GM12878 (cell line): ENCODE measurements at regions not wholly inside any gene's neighbourhood (a gene's known extent, or its start where the extent isn't known, plus 50 kb on each side); places are given as distances from the start of the nearest gene placed in this dataset.

Experiments
- ATAC-seq: fragments of 200-7000 bp; cut with Tn5 transposase; 3 replicates; pipeline ENCODE4 v1.9.1; 2020; ENCODE audit warnings: mild to moderate bottlenecking, moderate library complexity
- BruUV-seq: library from RNA; stranded (reverse); fragments of 400-500 nt; replicated peaks from 2 replicates; lab custom pipeline; 2021; lab: Mats Ljungman, UMichigan
- CTCF ChIA-PET: fragments of 300-600 bp; sonication (Branson Sonifier 250); formaldehyde crosslinking; extraction: SDS; loops from one replicate; lab custom pipeline; 2021; ENCODE audit warnings: inconsistent platforms; lab: Yijun Ruan, JAX
- POLR2A ChIA-PET: fragments of 350-600 bp; formaldehyde crosslinking; extraction: SDS; loops from one replicate; lab custom pipeline; 2021; ENCODE audit warnings: inconsistent platforms; lab: Charles Lee
- RAD21 ChIA-PET: fragments of 300-600 bp; sonication (Branson Sonifier 250); formaldehyde crosslinking; loops from one replicate; lab custom pipeline; 2023; ENCODE audit warnings: antibody characterized with exemption; ENCODE audit not compliant: unreplicated experiment; lab: Charles Lee
- SMC1A ChIA-PET: fragments of 300-600 bp; sonication (Branson Sonifier 250); formaldehyde crosslinking; loops from one replicate; lab custom pipeline; 2023; ENCODE audit not compliant: unreplicated experiment, uncharacterized antibody; lab: Charles Lee
- DNase-seq: peaks from one replicate; pipeline ENCODE4 v3.0.0-alpha.2; 2011; ENCODE audit warnings: low read depth, low spot score
- FAIRE-seq: peaks from 3 replicates; lab custom pipeline; 2011; peaks lifted over from hg19 to GRCh38; lab: Jason Lieb, UNC
- H2AFZ ChIP-seq: 2 replicates; pipeline ENCODE4 v1.6.0; 2011; ENCODE audit warnings: low read depth, low read length, control low read depth; ENCODE audit not compliant: control insufficient read depth
- H3K27ac ChIP-seq: 2 replicates; pipeline ENCODE4 v1.5.1; 2011; ENCODE audit warnings: control low read depth; ENCODE audit not compliant: control insufficient read depth, insufficient read depth
- H3K27me3 ChIP-seq, 2 experiments: replicated peaks in 1 of 2; 2 replicates each; pipeline versions ENCODE4 v1.6.0 to v1.6.1; 2011; ENCODE audit warnings: low read length in 1 of 2; ENCODE audit not compliant: control insufficient read depth in 2 of 2, insufficient read depth in 2 of 2
- H3K36me3 ChIP-seq, 2 experiments: 2 replicates each; pipeline ENCODE4 v1.5.1; 2011; ENCODE audit warnings: low read length in 1 of 2; ENCODE audit not compliant: control insufficient read depth in 2 of 2, insufficient read depth in 2 of 2
- H3K4me1 ChIP-seq: 2 replicates; pipeline ENCODE4 v1.6.1; 2011; ENCODE audit warnings: mild to moderate bottlenecking, low read length, moderate library complexity, mixed read lengths; ENCODE audit not compliant: control insufficient read depth, insufficient read depth
- H3K4me2 ChIP-seq: 2 replicates; pipeline ENCODE4 v1.6.0; 2011; ENCODE audit warnings: control low read depth; ENCODE audit not compliant: control insufficient read depth, insufficient read depth
- H3K4me3 ChIP-seq: fragments of 200-600 bp; sonication (generic); 2 replicates; pipeline ENCODE4 v1.5.1; 2016
- H3K79me2 ChIP-seq: 2 replicates; pipeline ENCODE4 v1.6.0; 2011; ENCODE audit warnings: low read length; ENCODE audit not compliant: control insufficient read depth, insufficient read depth
- H3K9ac ChIP-seq: 2 replicates; pipeline ENCODE4 v1.8.0; 2011; ENCODE audit warnings: low read length, control low read depth, mixed read lengths; ENCODE audit not compliant: control insufficient read depth, insufficient read depth
- H3K9me3 ChIP-seq: replicated peaks from 3 replicates; pipeline ENCODE4 v1.5.1; 2011; ENCODE audit warnings: mild to moderate bottlenecking, low read length; ENCODE audit not compliant: control insufficient read depth, insufficient read depth
- H4K20me1 ChIP-seq: 2 replicates; pipeline ENCODE4 v1.6.0; 2011; ENCODE audit not compliant: control insufficient read depth, insufficient read depth
- CEBPB ChIP-seq, 2 experiments: fragments of 150-350 bp in 1 of 2; IDR thresholded peaks; 2 replicates each; pipeline ENCODE4 v1.6.1; 2012 to 2014; ENCODE audit warnings: low read depth in 2 of 2, low read length in 2 of 2, borderline replicate concordance in 1 of 2, inconsistent platforms in 1 of 2
- CHD2 ChIP-seq: IDR thresholded peaks from 2 replicates; pipeline ENCODE4 v1.6.1; 2011; ENCODE audit warnings: low read depth, low read length, improper control_type of control experiment, borderline replicate concordance
- DPF2 ChIP-seq: fragments of 450-650 bp; IDR thresholded peaks from 2 replicates; pipeline ENCODE4 v1.6.1; 2017; ENCODE audit warnings: mild to moderate bottlenecking
- EP300 ChIP-seq, 2 experiments: fragments of 150-350 bp in 1 of 2; IDR thresholded peaks; 2 replicates each; pipeline ENCODE4 v1.6.1; 2011 to 2012; ENCODE audit warnings: low read depth in 2 of 2, low read length in 2 of 2, borderline replicate concordance in 1 of 2, improper control_type of control experiment in 1 of 2, inconsistent platforms in 1 of 2; ENCODE audit not compliant: control insufficient read depth in 1 of 2
- MEF2B ChIP-seq: fragments of 450-650 bp; IDR thresholded peaks from 2 replicates; pipeline ENCODE4 v1.6.1; 2018; ENCODE audit warnings: mild to moderate bottlenecking, moderate library complexity; ENCODE audit not compliant: partially characterized antibody, poor library complexity, severe bottlenecking
- NBN ChIP-seq: fragments of 450-650 bp; IDR thresholded peaks from 2 replicates; pipeline ENCODE4 v1.6.1; 2016
- POLR2AphosphoS5 ChIP-seq: IDR thresholded peaks from 2 replicates; pipeline ENCODE4 v1.6.1; 2011; ENCODE audit warnings: mild to moderate bottlenecking, low read length, inconsistent platforms
- RUNX3 ChIP-seq: IDR thresholded peaks from 2 replicates; pipeline ENCODE4 v1.6.1; 2012; ENCODE audit warnings: low read length, inconsistent platforms
- ZNF207 ChIP-seq: fragments of 450-650 bp; IDR thresholded peaks from 2 replicates; pipeline ENCODE4 v1.6.1; 2014; ENCODE audit warnings: antibody characterized with exemption, mild to moderate bottlenecking, borderline replicate concordance
- ZNF24 ChIP-seq: fragments of 450-650 bp; IDR thresholded peaks from 2 replicates; pipeline ENCODE4 v1.6.1; 2017; ENCODE audit warnings: antibody characterized with exemption, mild to moderate bottlenecking
- ZNF592 ChIP-seq: fragments of 450-650 bp; IDR thresholded peaks from 2 replicates; pipeline ENCODE4 v1.6.1; 2017; ENCODE audit warnings: mild to moderate bottlenecking, moderate library complexity
- ZNF622 ChIP-seq: fragments of 450-650 bp; IDR thresholded peaks from 2 replicates; pipeline ENCODE4 v1.6.1; 2017; ENCODE audit warnings: mild to moderate bottlenecking, inconsistent platforms
- WGBS: methylation state at CpG from one replicate; pipeline ENCODE4 v1.1.6; 2016; ENCODE audit warnings: low lambda C conversion rate; ENCODE audit not compliant: insufficient replicate concordance, insufficient coverage; ENCODE audit errors: missing lambda C conversion rate; 5-methylcytosine and 5-hydroxymethylcytosine counted together
- in situ Hi-C: fragments of 300-500 bp; cut with MboI; formaldehyde crosslinking; loops from 9 replicates; pipeline ENCODE4 v1.14.3; 2018; ENCODE audit warnings: mixed read lengths
- intact Hi-C: fragments of 100-400 bp; cut with micrococcal nuclease; formaldehyde crosslinking; loops from one replicate; pipeline ENCODE4 v1.14.2; 2022; ENCODE audit not compliant: unreplicated experiment

DNA sequence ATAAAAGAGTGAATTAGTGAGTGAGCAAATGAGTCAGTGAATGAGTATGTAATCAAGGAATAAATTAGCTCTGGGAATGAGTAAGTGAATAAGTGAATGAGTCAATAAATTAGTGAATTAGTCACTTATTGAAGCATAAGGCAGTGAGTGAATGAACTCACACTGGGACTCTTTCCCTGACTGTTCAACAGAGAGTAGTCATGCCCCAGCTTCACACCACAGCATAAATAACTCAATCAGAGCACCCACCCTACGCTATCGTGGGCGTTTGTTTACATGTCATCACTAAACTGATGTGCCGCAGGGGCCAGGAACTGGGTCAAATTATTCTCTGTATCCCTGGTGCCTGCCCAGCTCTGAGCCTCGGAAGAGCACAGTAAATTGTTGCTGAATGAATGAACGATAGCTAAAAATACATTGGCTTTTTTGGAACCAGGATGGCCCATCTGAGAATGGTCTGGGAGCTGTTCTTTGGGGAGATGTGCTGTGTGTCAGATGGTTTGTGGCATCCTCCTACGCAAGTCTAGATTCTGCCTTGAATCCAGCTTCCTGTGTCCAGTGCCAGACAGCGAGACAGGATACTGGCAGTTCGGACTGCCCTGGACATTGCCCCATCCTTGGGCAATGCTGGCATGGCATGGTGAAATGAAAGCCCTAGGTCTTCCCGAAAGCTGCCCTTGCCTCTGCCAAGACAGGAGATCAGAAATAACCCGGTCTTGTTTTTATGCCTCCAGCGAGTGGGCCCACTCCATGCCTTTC is 98.0 kb upstream of the RTL1 start:
- Histone ChIP-seq H3K27ac (no peak overlapping the region), H3K4me3 (no peak overlapping the region), H3K79me2 (no peaks in the 10 kb centered on the region), H2AFZ (no peak overlapping the region), H4K20me1 (no peaks in the 10 kb centered on the region), H3K36me3 (no peaks in the 10 kb centered on the region), H3K9ac (no peak overlapping the region), H3K4me1 (0 out of 2 replicates have a peak, but pooled peaks cover 4% of the 10 kb centered on the region), H3K4me2 (no peak overlapping the region), H3K9me3 (no peaks in the 10 kb centered on the region; the same call in 2 of the 3 replicates)
- SMC1A ChIA-PET = no interaction called here
- BruUV-seq = no TSS peak
- no peak for DNase-seq
- 11% methylated on average over 12 of the region's 12 CpGs for WGBS
- ATAC-seq = peak; percentile 46
- FAIRE-seq = no peak
- POLR2A ChIA-PET = no interaction called here
- intact Hi-C loops = no loop called here
- CTCF ChIA-PET = interaction anchor here (0.6 kb wide), 1 partner anchor 15 kb away, joined by 4 read pairs; no protein-coding TSS in a partner anchor
- TF ChIP-seq MEF2B (no peak), CHD2 (no peak), ZNF24 (0 out of 2 replicates have a peak, but pooled peaks have one; percentile 21)
- TF ChIP-seq, all 136 proteins: peak for 1
- H3K27me3 ChIP-seq = no peaks in the 10 kb centered on the region; a peak in 1 of 4 replicates
- in situ Hi-C loops = no loop called here
- RAD21 ChIA-PET = no interaction called here

GRCh38 chr14:101002738-101003137 is 99.2 kb upstream of the RTL1 start:
- Histone ChIP-seq H3K79me2 (no peaks in the 10 kb centered on the region), H2AFZ (no peak overlapping the region), H3K4me2 (no peak overlapping the region), H3K9ac (no peak overlapping the region), H3K27ac (no peak overlapping the region), H3K27me3 (no peaks in the 10 kb centered on the region; a peak in 1 of 4 replicates), H3K9me3 (no peaks in the 10 kb centered on the region; the same call in 2 of the 3 replicates), H3K36me3 (no peaks in the 10 kb centered on the region)
- in situ Hi-C loops (no loop called here), intact Hi-C loops (no loop called here)
- DNase-seq (no peak), ATAC-seq (no peak), FAIRE-seq (no peak)
- ChIA-PET CTCF (no interaction called here), POLR2A (no interaction called here), SMC1A (no interaction called here)
- BruUV-seq = no TSS peak
- under 1% methylated on average over 7 of the region's 7 CpGs for WGBS
- TF ChIP-seq CEBPB (IDR thresholded peaks at IDR 0.05; ENCODE audit: borderline replicate concordance in 1 of 2, low read depth in 2 of 2, low read length in 2 of 2) = no peak
- no peak for TF ChIP-seq ZNF622
- TF ChIP-seq POLR2AphosphoS5 = no peak
- no peak for TF ChIP-seq NBN
- no peak for TF ChIP-seq ZNF207
- TF ChIP-seq EP300 (IDR thresholded peaks at IDR 0.05; ENCODE audit: borderline replicate concordance in 1 of 2, control insufficient read depth in 1 of 2, low read depth in 2 of 2, low read length in 2 of 2) = no peak
- TF ChIP-seq DPF2 = no peak
- TF ChIP-seq RUNX3 = no peak
- no peak for TF ChIP-seq ZNF592
- TF ChIP-seq, all 136 proteins: peak for 0
- Histone ChIP-seq H4K20me1 (no peaks in the 10 kb centered on the region), H3K4me1 (0 out of 2 replicates have a peak, but pooled peaks cover 4% of the 10 kb centered on the region), H3K4me3 (no peak overlapping the region)
- RAD21 ChIA-PET = no interaction called here
